AG04449 (cell line): ENCODE measurements at regions not wholly inside any gene's neighbourhood (a gene's known extent, or its start where the extent isn't known, plus 50 kb on each side); places are given as distances from the start of the nearest gene placed in this dataset.

Source experiments
- CTCF ChIA-PET: fragments of 350-600 bp; formaldehyde crosslinking; extraction: SDS; loops from one replicate; lab custom pipeline; 2021; ENCODE audit warnings: antibody characterized with exemption; lab: Yijun Ruan, JAX
- POLR2A ChIA-PET: fragments of 400-600, 350-600 bp; formaldehyde crosslinking; extraction: SDS; loops from one replicate; lab custom pipeline; 2020; ENCODE audit warnings: antibody characterized with exemption, inconsistent platforms; lab: Yijun Ruan, JAX
- DNase-seq: peaks from one replicate; pipeline ENCODE4 v3.0.0-alpha.2; 2010; ENCODE audit warnings: low read depth, low spot score
- H3K4me3 ChIP-seq: 2 replicates; pipeline ENCODE4 v1.5.1; 2011; ENCODE audit warnings: low read depth, mild to moderate bottlenecking, control low read depth, low read length
- TF ChIP-seq, protein P1 (sequence below): IDR thresholded peaks from one replicate; pipeline ENCODE4 v1.5.1; 2011; ENCODE audit warnings: mild to moderate bottlenecking, moderate library complexity, low read length, control low read depth, inconsistent platforms; ENCODE audit not compliant: insufficient read depth; ENCODE audit errors: missing control alignments

DNA sequence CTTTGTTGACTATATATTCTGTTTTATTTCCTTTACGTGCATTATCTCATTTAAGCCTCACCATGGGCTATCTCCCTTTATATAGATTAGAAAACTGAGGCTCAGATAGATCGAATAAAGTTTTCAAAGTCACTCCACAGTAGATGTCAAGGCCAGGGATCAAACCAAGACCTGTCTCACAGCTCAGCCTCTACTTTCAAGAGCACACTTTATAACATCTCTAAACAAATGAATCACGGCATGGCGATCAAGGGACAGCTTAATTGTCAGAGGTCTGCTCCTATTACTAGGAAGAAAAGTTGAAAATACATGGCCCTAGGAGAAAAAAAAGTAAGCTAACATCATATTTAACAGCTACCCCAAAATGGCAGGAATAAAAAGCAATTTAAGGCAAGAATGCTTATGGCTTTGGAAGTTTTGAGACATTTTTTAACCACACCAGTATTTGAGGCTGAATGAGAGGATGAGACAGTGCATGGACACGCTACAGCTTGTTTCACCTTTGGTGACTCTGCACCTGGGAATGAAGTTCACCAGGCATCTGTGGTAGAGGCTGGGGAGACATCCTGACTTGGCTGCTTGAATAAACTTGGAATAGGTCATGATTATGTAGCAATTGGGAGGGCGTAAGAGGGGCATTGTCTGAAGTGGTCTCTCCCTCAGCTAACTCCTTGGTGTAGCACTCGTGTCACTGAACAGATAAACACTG is 486.8 kb upstream of the WWC1 start:
- DNase-seq: no peak
- TF ChIP-seq, protein P1, sequence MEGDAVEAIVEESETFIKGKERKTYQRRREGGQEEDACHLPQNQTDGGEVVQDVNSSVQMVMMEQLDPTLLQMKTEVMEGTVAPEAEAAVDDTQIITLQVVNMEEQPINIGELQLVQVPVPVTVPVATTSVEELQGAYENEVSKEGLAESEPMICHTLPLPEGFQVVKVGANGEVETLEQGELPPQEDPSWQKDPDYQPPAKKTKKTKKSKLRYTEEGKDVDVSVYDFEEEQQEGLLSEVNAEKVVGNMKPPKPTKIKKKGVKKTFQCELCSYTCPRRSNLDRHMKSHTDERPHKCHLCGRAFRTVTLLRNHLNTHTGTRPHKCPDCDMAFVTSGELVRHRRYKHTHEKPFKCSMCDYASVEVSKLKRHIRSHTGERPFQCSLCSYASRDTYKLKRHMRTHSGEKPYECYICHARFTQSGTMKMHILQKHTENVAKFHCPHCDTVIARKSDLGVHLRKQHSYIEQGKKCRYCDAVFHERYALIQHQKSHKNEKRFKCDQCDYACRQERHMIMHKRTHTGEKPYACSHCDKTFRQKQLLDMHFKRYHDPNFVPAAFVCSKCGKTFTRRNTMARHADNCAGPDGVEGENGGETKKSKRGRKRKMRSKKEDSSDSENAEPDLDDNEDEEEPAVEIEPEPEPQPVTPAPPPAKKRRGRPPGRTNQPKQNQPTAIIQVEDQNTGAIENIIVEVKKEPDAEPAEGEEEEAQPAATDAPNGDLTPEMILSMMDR: no peak
- ChIA-PET CTCF (no interaction called here), POLR2A (no interaction called here)
- H3K4me3 ChIP-seq: no peak overlapping the region

DNA sequence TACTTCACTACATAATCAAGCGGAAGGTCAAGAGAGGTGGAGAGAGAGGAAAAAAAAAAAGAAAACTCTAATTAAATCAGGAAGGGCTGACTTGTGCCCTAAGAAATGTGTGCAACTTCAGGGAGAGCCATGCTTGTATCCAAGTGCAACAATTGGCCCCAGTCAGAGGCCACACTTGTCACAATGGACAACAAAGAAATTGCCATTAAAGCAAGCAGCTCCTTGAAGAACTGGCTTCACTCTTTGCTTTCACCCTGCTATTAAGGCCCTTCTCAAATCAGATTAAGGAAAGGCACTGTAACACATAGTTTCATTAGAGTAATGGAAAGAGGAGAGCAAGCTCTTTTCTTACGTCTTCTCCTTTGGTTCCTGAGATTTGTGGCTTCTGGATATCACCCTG is 480.9 kb upstream of the WWC1 start:
- POLR2A ChIA-PET: no interaction called here
- CTCF ChIA-PET: interaction anchor here (2.3 kb wide), 1 partner anchor 9 kb away, joined by 12 read pairs; no protein-coding TSS in a partner anchor
- DNase-seq: no peak

DNA sequence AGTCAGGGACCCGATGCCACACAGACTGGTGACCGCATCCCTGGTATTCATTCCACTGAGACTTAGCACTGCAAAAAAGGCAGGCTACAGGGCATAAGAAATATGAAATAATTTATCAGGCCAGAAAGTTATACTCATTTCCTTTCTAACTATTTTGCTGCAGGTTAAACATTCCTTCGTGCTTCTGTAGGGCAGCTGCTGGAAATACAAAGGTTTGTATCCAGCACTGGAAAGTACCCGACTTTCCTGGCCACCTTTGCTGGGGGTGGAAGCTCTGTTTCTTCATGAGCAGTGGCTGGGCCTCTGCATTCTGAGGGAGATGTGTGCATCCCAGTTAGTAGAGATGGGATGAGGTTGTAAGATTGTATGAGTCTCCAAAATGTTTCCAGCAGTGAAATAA is 478.6 kb upstream of the WWC1 start:
- TF ChIP-seq, protein P1: no peak
- CTCF ChIA-PET: interaction anchor here (0.6 kb wide), 1 partner anchor 25 kb away, joined by 3 read pairs; no protein-coding TSS in a partner anchor
- POLR2A ChIA-PET: interaction anchor here (1.2 kb wide), 1 partner anchor 133 kb away, joined by 3 read pairs; no protein-coding TSS in a partner anchor
- no peak overlapping the region for H3K4me3 ChIP-seq
- no peak for DNase-seq

More for the DNA sequence above, 480.9 kb upstream of the WWC1 start:
- no peak overlapping the region for H3K4me3 ChIP-seq
- TF ChIP-seq, protein P1: no peak

DNA sequence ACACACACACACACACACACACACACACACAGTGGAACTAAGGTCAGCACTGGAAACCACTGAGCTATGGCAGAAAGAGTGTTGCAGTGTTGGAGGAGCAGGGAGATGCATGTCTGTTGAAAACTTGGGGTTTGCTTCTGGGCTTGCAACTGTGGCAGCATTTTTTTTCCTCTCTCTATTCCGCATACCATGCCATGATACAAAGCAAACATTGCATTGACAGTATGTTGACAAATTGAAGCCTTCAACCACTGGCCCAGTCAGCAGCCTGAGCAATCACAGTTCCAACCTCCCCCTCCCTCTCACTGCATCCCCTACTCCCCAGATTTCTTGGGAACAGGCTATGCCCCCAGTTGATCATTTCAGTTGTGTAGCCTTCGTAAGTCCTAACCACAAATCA is 478.1 kb upstream of the WWC1 start:
- ChIA-PET CTCF (interaction anchor here (0.6 kb wide), 1 partner anchor 26 kb away, joined by 3 read pairs; no protein-coding TSS in a partner anchor), POLR2A (interaction anchor here (1.2 kb wide), 1 partner anchor 133 kb away, joined by 3 read pairs; no protein-coding TSS in a partner anchor)
- DNase-seq: no peak
- H3K4me3 ChIP-seq: no peak overlapping the region
- TF ChIP-seq, protein P1: no peak

DNA sequence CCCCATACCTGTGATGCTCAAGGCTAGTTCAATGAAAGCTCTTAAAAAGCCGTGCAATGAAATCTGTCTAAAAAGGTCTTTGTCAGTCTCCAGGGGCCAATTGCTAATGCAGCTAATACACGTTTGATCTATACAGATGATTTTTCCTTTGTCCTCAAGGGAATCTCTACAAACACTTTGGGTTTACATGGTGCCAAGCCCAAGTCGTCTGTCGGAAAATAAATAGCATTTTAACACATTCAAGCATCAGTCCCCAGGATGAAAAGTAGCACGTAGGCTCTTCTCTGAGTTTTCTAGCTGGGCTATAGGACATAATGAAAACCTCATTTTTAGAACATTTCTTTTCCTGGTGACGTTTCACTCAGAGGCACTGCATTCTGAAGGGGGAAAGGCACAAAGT is 477.4 kb upstream of the WWC1 start:
- no peak overlapping the region for H3K4me3 ChIP-seq
- ChIA-PET CTCF (no interaction called here), POLR2A (interaction anchor here (0.8 to 1.5 kb wide), 4 partner anchors 16 to 115 kb away, joined by 3 to 8 read pairs (median 4); no protein-coding TSS in a partner anchor)
- TF ChIP-seq, protein P1: no peak
- DNase-seq: no peak

DNA sequence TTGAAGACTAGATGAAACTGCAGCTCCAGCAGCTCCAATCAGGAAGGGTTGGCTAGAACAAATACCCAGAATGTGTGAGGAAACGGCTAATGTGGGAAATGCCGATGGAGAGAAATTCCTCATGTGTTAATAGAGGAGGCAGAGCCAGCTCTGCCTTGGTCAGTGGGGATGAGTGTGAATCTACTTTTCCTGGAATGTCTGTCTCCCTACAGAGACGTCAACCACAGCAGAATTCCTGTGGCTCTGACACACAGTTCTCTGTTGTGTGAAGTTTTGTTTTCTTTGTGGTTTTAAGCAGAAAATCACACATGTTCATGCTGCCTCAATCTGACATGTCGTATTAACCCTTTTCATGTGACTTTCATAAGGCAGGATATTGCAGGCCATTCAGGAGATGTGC is 476.6 kb upstream of the WWC1 start:
- ChIA-PET CTCF (no interaction called here), POLR2A (interaction anchor here (0.7 to 1.5 kb wide), 6 partner anchors 17 to 132 kb away, joined by 3 to 8 read pairs (median 3); no protein-coding TSS in a partner anchor)
- no peak overlapping the region for H3K4me3 ChIP-seq
- TF ChIP-seq, protein P1: no peak
- DNase-seq: peak; percentile 99
